GM12892 (cell line): ENCODE measurements at regions not wholly inside any gene's neighbourhood (a gene's known extent, or its start where the extent isn't known, plus 50 kb on each side); places are given as distances from the start of the nearest gene placed in this dataset.

Experiments
- DNase-seq: peaks from one replicate; pipeline ENCODE4 v3.0.0; 2011; ENCODE audit not compliant: insufficient read length
- FAIRE-seq: peaks from 2 replicates; lab custom pipeline; 2011; peaks lifted over from hg19 to GRCh38; lab: Jason Lieb, UNC
- POLR2A ChIP-seq: IDR thresholded peaks from 2 replicates; pipeline ENCODE4 v1.6.1; 2011; ENCODE audit warnings: low read depth, low read length, control low read depth
- POLR2AphosphoS5 ChIP-seq: IDR thresholded peaks from 2 replicates; pipeline ENCODE4 v1.6.1; 2011; ENCODE audit warnings: low read depth, low read length, control low read depth
- TAF1 ChIP-seq: IDR thresholded peaks from 2 replicates; pipeline ENCODE4 v1.6.1; 2011; ENCODE audit warnings: low read depth, mild to moderate bottlenecking, control low read depth, low read length, borderline replicate concordance

GRCh38 chr17:77768248-77768852 lies 190.2 kb upstream of the TNRC6C start:
- TF ChIP-seq POLR2AphosphoS5 (no peak), POLR2A (no peak), TAF1 (no peak)
- DNase-seq (no peak), FAIRE-seq (no peak)

GRCh38 chr17:77769215-77769614 lies 189.3 kb upstream of the TNRC6C start:
- FAIRE-seq (no peak), DNase-seq (no peak)
- no peak for TF ChIP-seq POLR2AphosphoS5
- no peak for TF ChIP-seq TAF1
- TF ChIP-seq POLR2A: no peak

- FAIRE-seq (no peak), DNase-seq (no peak)
- TF ChIP-seq TAF1 (no peak), POLR2AphosphoS5 (no peak), POLR2A (no peak)
Observed at GRCh38 chr17:77769762-77770161, 188.7 kb upstream of the TNRC6C start.

- TF ChIP-seq POLR2AphosphoS5: no peak
- TF ChIP-seq POLR2A: no peak
- TF ChIP-seq TAF1: no peak
- DNase-seq (no peak), FAIRE-seq (no peak)
Observed at GRCh38 chr17:77770331-77771105, 188.0 kb upstream of the TNRC6C start.

- DNase-seq (no peak), FAIRE-seq (no peak)
- TF ChIP-seq POLR2A (no peak), TAF1 (no peak), POLR2AphosphoS5 (no peak)
Observed at GRCh38 chr17:77771145-77771544, 187.4 kb upstream of the TNRC6C start.

GRCh38 chr17:77771587-77771986 lies 186.9 kb upstream of the TNRC6C start:
- no peak for FAIRE-seq

GRCh38 chr17:77771998-77772397 lies 186.5 kb upstream of the TNRC6C start:
- no peak for DNase-seq
- TF ChIP-seq POLR2A: no peak
- TF ChIP-seq POLR2AphosphoS5: no peak
- no peak for TF ChIP-seq TAF1
- FAIRE-seq: no peak

More at GRCh38 chr17:77771587-77771986, 186.9 kb upstream of the TNRC6C start:
- TF ChIP-seq POLR2AphosphoS5 (no peak), POLR2A (no peak), TAF1 (no peak)
- no peak for DNase-seq

- FAIRE-seq (no peak), DNase-seq (peak; percentile 75)
- no peak for TF ChIP-seq POLR2A
- no peak for TF ChIP-seq TAF1
- no peak for TF ChIP-seq POLR2AphosphoS5
Observed at GRCh38 chr17:77772461-77772897, 186.0 kb upstream of the TNRC6C start.

GRCh38 chr17:77772899-77773358 lies 185.6 kb upstream of the TNRC6C start:
- TF ChIP-seq POLR2A (no peak), POLR2AphosphoS5 (no peak), TAF1 (no peak)
- no peak for DNase-seq
- no peak for FAIRE-seq

GRCh38 chr17:77774182-77774581 lies 184.3 kb upstream of the TNRC6C start:
- DNase-seq (no peak), FAIRE-seq (no peak)
- TF ChIP-seq POLR2AphosphoS5 (no peak), TAF1 (no peak), POLR2A (no peak)

- DNase-seq (no peak), FAIRE-seq (no peak)
- TF ChIP-seq POLR2A (no peak), TAF1 (no peak), POLR2AphosphoS5 (no peak)
Observed at GRCh38 chr17:77778636-77779489, 179.6 kb upstream of the TNRC6C start.
